Mucosa of rectum (tissue), 2 donors: ENCODE measurements at regions not wholly inside any gene's neighbourhood (a gene's known extent, or its start where the extent isn't known, plus 50 kb on each side); places are given as distances from the start of the nearest gene placed in this dataset.
A peak's percentile ranks its signal among the peaks of the same experiment; 100 is the strongest.
"Not testable (repeated sequence)": the region's sequence is repeated elsewhere in the genome, so short reads cannot be mapped to it uniquely, and the experiment has no call there.

Experiments used
- H3K27ac ChIP-seq, 2 donors: one replicate each; pipeline ENCODE4 v1.7.0; 2013; ENCODE audit warnings: inconsistent platforms in 2 of 2, low read depth in 2 of 2, low read length in 2 of 2
- H3K27me3 ChIP-seq, 2 donors: one replicate each; pipeline ENCODE4 v1.7.0; 2013; ENCODE audit warnings: low read length in 2 of 2; ENCODE audit not compliant: control insufficient read depth in 2 of 2, insufficient read depth in 2 of 2
- H3K36me3 ChIP-seq, 2 donors: one replicate each; pipeline ENCODE4 v1.7.0; 2013; ENCODE audit warnings: low read length in 2 of 2; ENCODE audit not compliant: control insufficient read depth in 2 of 2, insufficient read depth in 2 of 2
- H3K4me1 ChIP-seq, 2 donors: one replicate each; pipeline ENCODE4 v1.7.0; 2013; ENCODE audit warnings: low read length in 2 of 2, mild to moderate bottlenecking in 1 of 2; ENCODE audit not compliant: control insufficient read depth in 2 of 2, insufficient read depth in 2 of 2
- H3K4me3 ChIP-seq, 2 donors: one replicate each; pipeline ENCODE4 v1.7.0; 2013; ENCODE audit warnings: low read length in 2 of 2
- H3K9ac ChIP-seq, 2 donors: one replicate each; pipeline ENCODE4 v1.7.0; 2013; ENCODE audit warnings: low read length in 2 of 2, low read depth in 1 of 2, mild to moderate bottlenecking in 1 of 2
- H3K9me3 ChIP-seq, 2 donors: one replicate each; pipeline ENCODE4 v1.7.0; 2013; ENCODE audit warnings: low read length in 2 of 2; ENCODE audit not compliant: control insufficient read depth in 2 of 2
- donor health status: healthy.
- donor health status: Normal muscosa, but diverticular disease.

GRCh38 chr21:13980115-13980662 is 230.6 kb downstream of the LIPI start:
- peak overlapping the region in 1 of 2 donors; percentile 70 for H3K4me3 ChIP-seq
- H3K9me3 ChIP-seq, H3K4me1 ChIP-seq, H3K36me3 ChIP-seq, H3K9ac ChIP-seq, H3K27ac ChIP-seq, H3K27me3 ChIP-seq: not testable (repeated sequence)

- H3K4me3 ChIP-seq: peak overlapping the region; percentile 30 to 70
- not testable (repeated sequence) for H3K27me3 ChIP-seq
These were observed 231.1 kb downstream of the LIPI start for GRCh38 chr21:13979608-13980007.

DNA sequence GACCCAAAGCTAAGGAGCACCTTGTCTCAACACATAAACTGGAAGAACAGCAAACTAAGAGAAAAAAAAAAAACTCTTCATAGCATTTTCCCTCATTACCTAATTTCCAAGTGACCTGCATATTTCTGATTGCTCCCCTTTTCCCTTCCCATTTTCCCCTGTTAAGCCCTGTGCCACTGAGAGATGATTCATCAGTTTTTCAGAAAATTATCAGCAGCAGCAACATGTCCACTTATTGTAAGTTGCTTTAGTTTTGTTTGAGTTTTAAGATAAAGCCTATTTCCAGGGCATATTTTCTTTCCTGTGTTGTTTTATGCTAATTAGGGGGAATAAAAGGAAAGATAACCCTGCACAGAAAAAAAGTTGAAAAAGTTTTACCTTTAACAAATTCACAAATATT is 236.2 kb downstream of the LIPI start:
- not testable (repeated sequence) for H3K9ac ChIP-seq, H3K4me3 ChIP-seq, H3K4me1 ChIP-seq, H3K9me3 ChIP-seq, H3K27ac ChIP-seq, H3K27me3 ChIP-seq, H3K36me3 ChIP-seq

More at GRCh38 chr21:13979608-13980007, 231.1 kb downstream of the LIPI start:
- H3K36me3 ChIP-seq, H3K27ac ChIP-seq, H3K4me1 ChIP-seq, H3K9ac ChIP-seq, H3K9me3 ChIP-seq: not testable (repeated sequence)

DNA sequence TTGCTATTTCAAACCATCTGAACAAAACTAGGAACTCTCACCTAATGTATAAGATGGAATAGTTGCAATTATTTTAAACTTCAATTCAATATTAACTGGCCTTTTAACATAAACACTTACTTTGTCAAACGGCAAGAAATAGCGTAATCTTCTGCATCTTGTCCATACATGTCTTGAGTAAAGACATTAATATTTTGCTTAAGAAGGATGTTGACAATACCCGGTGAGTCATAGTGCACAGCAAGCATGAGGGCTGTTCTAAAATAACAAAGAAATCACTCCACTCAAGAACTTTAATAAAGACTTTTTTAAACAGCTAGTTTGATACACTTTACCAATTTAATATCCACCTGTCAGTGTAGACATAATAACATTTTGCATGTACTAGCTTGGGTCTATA is 240.9 kb downstream of the LIPI start:
- not testable (repeated sequence) for H3K36me3 ChIP-seq, H3K9me3 ChIP-seq, H3K4me1 ChIP-seq, H3K9ac ChIP-seq, H3K4me3 ChIP-seq, H3K27ac ChIP-seq, H3K27me3 ChIP-seq

DNA sequence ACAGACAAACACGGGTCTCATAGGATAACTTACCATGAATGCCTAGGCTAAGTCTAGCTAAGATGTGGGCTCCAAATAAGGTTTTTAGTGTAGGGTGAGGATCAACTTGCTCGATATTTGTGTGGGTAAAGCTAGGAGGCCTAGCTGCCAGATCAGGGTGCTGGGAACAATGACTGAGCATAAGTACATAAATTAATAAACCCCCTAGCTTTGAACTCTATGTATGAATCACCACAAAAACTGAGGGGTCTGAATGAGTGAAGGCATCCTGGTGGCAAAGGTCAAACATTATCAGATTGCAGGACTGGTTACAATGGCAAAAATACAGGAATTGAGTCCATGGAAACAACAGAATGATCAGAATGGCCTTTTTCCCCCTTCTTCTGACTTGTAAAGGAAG is 241.8 kb downstream of the LIPI start:
- not testable (repeated sequence) for H3K27me3 ChIP-seq, H3K9me3 ChIP-seq, H3K4me1 ChIP-seq, H3K36me3 ChIP-seq, H3K27ac ChIP-seq, H3K9ac ChIP-seq, H3K4me3 ChIP-seq

DNA sequence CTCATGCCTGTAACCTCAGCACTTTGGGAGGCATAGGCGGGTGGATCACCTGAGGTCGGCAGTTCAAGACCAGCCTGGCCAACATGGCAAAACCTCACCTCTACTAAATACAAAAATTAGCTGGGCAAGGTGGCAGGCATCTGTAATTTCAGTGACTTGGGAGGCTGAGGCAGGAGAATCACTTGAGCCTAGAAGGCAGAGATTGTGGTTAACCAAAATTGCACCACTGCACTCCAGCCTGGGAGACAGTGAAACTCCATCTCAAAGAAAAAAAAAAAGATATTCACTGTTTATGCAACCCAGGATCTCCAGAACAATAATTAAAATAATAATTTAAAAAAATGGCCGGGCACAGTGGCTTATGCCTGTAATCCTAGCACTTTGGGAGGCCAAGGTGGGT is 247.5 kb downstream of the LIPI start:
- not testable (repeated sequence) for H3K27me3 ChIP-seq, H3K9ac ChIP-seq, H3K4me3 ChIP-seq, H3K4me1 ChIP-seq, H3K36me3 ChIP-seq, H3K9me3 ChIP-seq, H3K27ac ChIP-seq

DNA sequence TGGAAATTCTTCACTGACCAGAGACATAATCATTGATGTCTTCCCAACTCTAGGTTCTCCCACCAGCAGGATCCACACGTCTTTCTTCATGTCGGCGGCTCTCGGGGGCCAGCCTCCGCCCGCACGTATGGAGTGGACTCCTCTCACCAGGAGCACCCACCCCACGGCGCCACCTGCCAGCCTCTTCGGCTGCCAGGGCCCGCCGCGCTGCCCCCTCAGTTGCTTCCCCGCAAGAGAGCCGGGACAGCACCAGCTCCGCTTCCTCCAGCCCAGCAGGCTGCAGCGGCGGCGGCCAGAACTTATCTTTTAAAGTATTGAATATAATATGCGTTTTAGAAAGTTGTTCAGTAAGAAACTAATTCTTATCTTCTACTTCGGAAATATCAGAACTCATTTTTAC is 273.5 kb downstream of the LIPI start:
- Histone ChIP-seq H3K9ac (no peak overlapping the region), H3K27me3 (no peaks in the 10 kb centered on the region)

DNA sequence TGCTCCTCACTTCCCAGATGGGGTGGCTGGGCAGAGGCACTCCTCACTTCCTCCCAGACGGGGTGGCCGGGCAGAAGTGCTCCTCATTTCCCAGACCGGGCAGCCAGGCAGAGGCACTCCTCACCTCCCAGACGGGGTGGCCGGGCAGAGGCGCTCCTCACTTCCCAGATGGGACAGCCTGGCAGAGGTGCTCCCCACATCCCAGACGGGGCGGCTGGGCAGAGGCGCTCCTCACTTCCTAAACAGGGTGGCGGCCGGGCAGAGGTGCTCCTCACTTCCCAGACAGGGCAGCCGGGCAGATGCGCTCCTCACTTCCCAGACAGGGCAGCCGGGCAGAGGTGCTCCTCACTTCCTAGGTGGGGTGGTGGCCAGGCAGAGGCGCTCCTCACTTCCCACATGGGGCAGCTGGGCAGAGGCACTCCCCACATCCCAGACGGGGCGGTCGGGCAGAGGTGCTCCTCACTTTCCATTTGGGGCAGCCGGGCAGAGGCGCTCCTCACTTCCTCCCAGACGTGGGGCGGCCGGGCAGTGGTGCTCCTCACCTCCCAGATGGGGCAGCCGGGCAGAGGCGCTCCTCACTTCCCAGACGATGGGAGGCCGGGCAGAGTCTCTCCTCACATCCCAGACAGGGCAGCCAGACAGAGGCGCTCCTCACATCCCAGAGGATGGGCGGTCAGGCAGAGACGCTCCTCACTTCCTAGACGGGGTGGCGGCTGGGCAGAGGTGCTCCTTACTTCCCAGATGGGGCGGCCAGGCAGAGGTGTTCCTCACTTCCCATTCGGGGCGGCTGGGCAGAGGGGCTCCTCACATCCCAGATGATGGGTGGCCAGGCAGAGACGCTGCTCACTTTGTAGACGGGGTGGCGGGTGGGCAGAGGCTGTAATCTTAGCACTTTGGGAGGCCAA is 274.5 kb downstream of the LIPI start:
- H3K4me3 ChIP-seq, H3K36me3 ChIP-seq, H3K27me3 ChIP-seq, H3K4me1 ChIP-seq, H3K9me3 ChIP-seq, H3K27ac ChIP-seq, H3K9ac ChIP-seq: not testable (repeated sequence)

More for the DNA sequence above, 273.5 kb downstream of the LIPI start:
- no peaks in the 10 kb centered on the region for H3K9me3 ChIP-seq
- no peaks in the 10 kb centered on the region for H3K36me3 ChIP-seq
- H3K4me3 ChIP-seq: no peak overlapping the region
- H3K4me1 ChIP-seq: no peaks in the 10 kb centered on the region
- no peak overlapping the region for H3K27ac ChIP-seq

DNA sequence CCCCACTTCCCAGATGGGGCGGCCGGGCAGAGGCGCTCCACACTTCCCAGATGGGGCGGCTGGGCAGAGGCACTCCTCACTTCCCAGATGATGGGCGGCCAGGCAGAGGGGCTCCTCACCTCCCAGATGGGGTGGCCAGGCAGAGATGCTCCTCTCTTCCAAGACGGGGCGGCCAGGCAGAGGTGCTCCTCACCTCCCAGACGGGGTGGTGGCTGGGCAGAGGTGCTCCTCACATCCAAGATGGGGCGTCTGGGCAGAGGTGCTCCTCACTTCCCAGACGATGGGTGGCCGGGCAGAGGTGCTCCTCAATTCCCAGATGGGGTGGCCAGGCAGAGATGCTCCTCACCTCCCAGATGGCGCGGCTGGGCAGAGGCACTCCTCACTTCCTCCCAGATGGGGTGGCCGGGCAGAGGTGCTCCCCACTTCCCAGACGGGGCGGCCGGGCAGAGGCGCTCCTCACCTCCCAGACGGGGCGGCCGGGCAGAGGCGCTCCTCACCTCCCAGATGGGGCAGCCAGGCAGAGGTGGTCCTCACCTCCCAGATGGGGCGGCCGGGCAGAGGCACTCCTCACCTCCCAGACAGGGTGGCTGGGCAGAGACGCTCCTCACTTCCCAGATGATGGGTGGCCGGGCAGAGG is 275.2 kb downstream of the LIPI start:
- H3K27ac ChIP-seq, H3K4me3 ChIP-seq, H3K27me3 ChIP-seq, H3K36me3 ChIP-seq, H3K9me3 ChIP-seq, H3K9ac ChIP-seq, H3K4me1 ChIP-seq: not testable (repeated sequence)

- not testable (repeated sequence) for H3K9ac ChIP-seq, H3K4me3 ChIP-seq
These were observed 275.8 kb downstream of the LIPI start for GRCh38 chr21:13934887-13935342.

More at GRCh38 chr21:13934887-13935342, 275.8 kb downstream of the LIPI start:
- H3K4me1 ChIP-seq, H3K27me3 ChIP-seq, H3K9me3 ChIP-seq, H3K27ac ChIP-seq, H3K36me3 ChIP-seq: not testable (repeated sequence)
